AG04450 (cell line): ENCODE measurements at regions not wholly inside any gene's neighbourhood (a gene's known extent, or its start where the extent isn't known, plus 50 kb on each side); places are given as distances from the start of the nearest gene placed in this dataset.
"Not testable (repeated sequence)": the region's sequence is repeated elsewhere in the genome, so short reads cannot be mapped to it uniquely, and the experiment has no call there.

Source experiments
- CTCF ChIA-PET: fragments of 300-600, 350-600 bp; formaldehyde crosslinking; extraction: SDS; loops from one replicate; lab custom pipeline; 2022; ENCODE audit warnings: antibody characterized with exemption, inconsistent platforms; lab: Charles Lee
- POLR2A ChIA-PET: fragments of 350-600 bp; formaldehyde crosslinking; extraction: SDS; loops from one replicate; lab custom pipeline; 2021; ENCODE audit warnings: antibody characterized with exemption, inconsistent platforms; lab: Yijun Ruan, JAX
- DNase-seq: peaks from one replicate; pipeline ENCODE4 v3.0.0-alpha.2; 2011; ENCODE audit warnings: low read depth, low spot score
- H3K27ac ChIP-seq: one replicate; pipeline ENCODE4 v1.5.1; 2012; ENCODE audit warnings: low read depth, low read length, control low read depth
- H3K27me3 ChIP-seq: one replicate; pipeline ENCODE4 v1.6.0; 2012; ENCODE audit warnings: low read length; ENCODE audit not compliant: control insufficient read depth, insufficient read depth
- H3K4me3 ChIP-seq: 2 replicates; pipeline ENCODE4 v1.5.1; 2011; ENCODE audit warnings: mild to moderate bottlenecking, low read depth, low read length, control low read depth
- H3K9me3 ChIP-seq: 2 replicates; pipeline ENCODE4 v1.5.1; 2012; ENCODE audit warnings: low read length; ENCODE audit not compliant: control insufficient read depth, insufficient read depth
- CTCF ChIP-seq: IDR thresholded peaks from 2 replicates; pipeline ENCODE4 v1.5.1; 2011; ENCODE audit warnings: low read depth, low read length, control low read depth, inconsistent platforms

DNA sequence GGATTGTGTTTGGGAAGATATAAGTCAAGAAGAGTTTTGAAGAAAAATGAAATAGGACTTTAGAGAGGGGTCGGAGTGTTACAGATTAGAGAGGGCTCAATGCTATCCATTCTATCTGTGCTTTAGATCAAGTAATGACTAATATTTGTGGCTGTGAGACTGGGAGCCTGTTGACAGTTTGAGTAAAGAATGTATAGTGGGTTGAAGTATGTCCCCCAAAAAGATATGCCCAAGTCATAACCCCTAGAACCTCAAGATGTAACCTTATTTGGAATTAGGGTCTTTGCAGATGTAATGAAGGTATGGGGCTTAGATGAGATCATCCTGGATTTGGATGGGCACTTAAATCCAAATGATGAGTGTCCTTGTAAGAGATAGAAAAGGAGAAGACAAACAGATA, 55.3 kb upstream of the SERPINE2 start:
- no peaks in the 10 kb centered on the region for H3K27me3 ChIP-seq
- H3K27ac ChIP-seq: no peak overlapping the region
- H3K9me3 ChIP-seq: no peaks in the 10 kb centered on the region
- TF ChIP-seq CTCF: no peak
- no peak for DNase-seq
- CTCF ChIA-PET: no interaction called here
- POLR2A ChIA-PET: no interaction called here
- no peak overlapping the region for H3K4me3 ChIP-seq

GRCh38 chr2:224091671-224092070, 52.6 kb upstream of the SERPINE2 start:
- H3K9me3 ChIP-seq, POLR2A ChIA-PET, H3K4me3 ChIP-seq, CTCF ChIA-PET, H3K27me3 ChIP-seq, DNase-seq, H3K27ac ChIP-seq: not testable (repeated sequence)

DNA sequence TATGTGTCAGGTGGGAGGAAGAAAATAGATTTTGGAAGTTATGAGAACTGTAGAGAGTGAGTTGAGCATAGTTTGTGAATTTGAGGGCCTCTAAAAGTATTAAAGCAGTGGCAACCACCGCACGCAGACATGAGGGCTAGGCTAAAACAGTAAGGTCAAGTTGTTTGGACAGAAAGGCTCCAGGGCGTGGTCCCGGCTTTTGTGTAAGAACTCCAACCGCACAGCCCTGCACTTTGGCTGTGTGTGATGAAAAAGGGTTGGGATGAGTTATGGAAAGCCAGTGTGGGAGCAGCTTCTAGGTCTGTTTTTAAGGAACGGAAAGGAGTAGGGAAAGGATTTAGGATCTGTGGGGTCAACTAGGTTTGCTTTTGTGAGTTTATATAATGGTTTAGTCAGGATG, 50.5 kb upstream of the SERPINE2 start:
- H3K27ac ChIP-seq, H3K27me3 ChIP-seq, DNase-seq, H3K4me3 ChIP-seq, CTCF ChIA-PET, H3K9me3 ChIP-seq, POLR2A ChIA-PET: not testable (repeated sequence)
